GM23338 (cell line): ENCODE measurements at regions not wholly inside any gene's neighbourhood (a gene's known extent, or its start where the extent isn't known, plus 50 kb on each side); places are given as distances from the start of the nearest gene placed in this dataset.

Experiments
- ATAC-seq: fragments of 200-7000 bp; cut with Tn5 transposase; 3 replicates; pipeline ENCODE4 v1.9.1; 2020
- DNase-seq: peaks from one replicate; pipeline ENCODE4 v3.0.0-alpha.2; 2015; ENCODE audit warnings: low spot score
- H2AFZ ChIP-seq: fragments of 200-600 bp; sonication (generic); 2 replicates; pipeline ENCODE4 v1.8.0; 2016; ENCODE audit warnings: antibody characterized with exemption, mild to moderate bottlenecking, moderate library complexity
- H3F3A ChIP-seq: fragments of 200-600 bp; sonication (generic); replicated peaks from 2 replicates; pipeline ENCODE4 v1.8.0; 2017; ENCODE audit warnings: antibody characterized with exemption, mixed run types, low read depth
- H3K27ac ChIP-seq: fragments of 200-600 bp; sonication (generic); 2 replicates; pipeline ENCODE4 v1.6.1; 2016; ENCODE audit warnings: low read depth
- H3K27me3 ChIP-seq: fragments of 200-600 bp; sonication (generic); 2 replicates; pipeline ENCODE4 v1.8.0; 2016; ENCODE audit warnings: mild to moderate bottlenecking, mixed run types, moderate library complexity; ENCODE audit not compliant: insufficient read depth
- H3K36me3 ChIP-seq: fragments of 200-600 bp; sonication (generic); 2 replicates; pipeline ENCODE4 v1.8.0; 2016; ENCODE audit warnings: mild to moderate bottlenecking; ENCODE audit not compliant: insufficient read depth
- H3K4me1 ChIP-seq: fragments of 200-600 bp; sonication (generic); 2 replicates; pipeline ENCODE4 v1.8.0; 2016; ENCODE audit warnings: mild to moderate bottlenecking, moderate library complexity; ENCODE audit not compliant: insufficient read depth
- H3K4me2 ChIP-seq: fragments of 200-600 bp; sonication (generic); 2 replicates; pipeline ENCODE4 v1.7.1; 2017; ENCODE audit warnings: mixed run types
- H3K4me3 ChIP-seq: fragments of 200-600 bp; sonication (generic); 2 replicates; pipeline ENCODE4 v1.6.1; 2016; ENCODE audit warnings: mixed run types
- H3K79me2 ChIP-seq: fragments of 200-600 bp; sonication (generic); replicated peaks from 2 replicates; pipeline ENCODE4 v1.8.0; 2017; ENCODE audit warnings: mild to moderate bottlenecking; ENCODE audit not compliant: insufficient read depth
- H3K9me2 ChIP-seq: fragments of 200-600 bp; sonication (generic); 2 replicates; pipeline ENCODE4 v1.8.0; 2017; ENCODE audit not compliant: insufficient read depth
- H4K20me1 ChIP-seq: fragments of 200-600 bp; sonication (generic); replicated peaks from 2 replicates; pipeline ENCODE4 v1.8.0; 2017; ENCODE audit warnings: mild to moderate bottlenecking; ENCODE audit not compliant: insufficient read depth
- H3K27ac Mint-ChIP-seq: 2 replicates; pipeline ENCODE4 v1.8.0; 2020; ENCODE audit warnings: inconsistent platforms, mild to moderate bottlenecking, moderate library complexity, mixed read lengths
- H3K27me3 Mint-ChIP-seq: 3 replicates; pipeline ENCODE4 v1.8.0; 2022; ENCODE audit warnings: low read depth, mild to moderate bottlenecking, moderate library complexity, mixed read lengths, inconsistent platforms; ENCODE audit not compliant: insufficient read depth, poor library complexity
- H3K36me3 Mint-ChIP-seq: 3 replicates; pipeline ENCODE4 v1.8.0; 2021; ENCODE audit warnings: low read depth, mild to moderate bottlenecking, inconsistent platforms, moderate library complexity, mixed read lengths
- H3K4me1 Mint-ChIP-seq: 3 replicates; pipeline ENCODE4 v1.8.0; 2020; ENCODE audit warnings: mild to moderate bottlenecking, inconsistent platforms, mixed read lengths
- H3K4me3 Mint-ChIP-seq: 3 replicates; pipeline ENCODE4 v1.8.0; 2021; ENCODE audit warnings: moderate library complexity, mild to moderate bottlenecking, inconsistent platforms, mixed read lengths
- H3K9me3 Mint-ChIP-seq: 3 replicates; pipeline ENCODE4 v1.8.0; 2020; ENCODE audit warnings: moderate library complexity, mild to moderate bottlenecking, inconsistent platforms, mixed read lengths
- CREB1 ChIP-seq: fragments of 250-450 bp; sonication (Bioruptor Pico); IDR thresholded peaks from 2 replicates; pipeline ENCODE4 v1.5.0; 2020; ENCODE audit warnings: low read depth, mild to moderate bottlenecking, moderate library complexity
- ETS1 ChIP-seq: IDR thresholded peaks from 2 replicates; pipeline ENCODE4 v1.6.1; 2016; ENCODE audit warnings: antibody characterized with exemption
- EZH2phosphoT487 ChIP-seq: fragments of 200-600 bp; sonication (generic); IDR thresholded peaks from one replicate; pipeline ENCODE4 v1.8.1; 2018; ENCODE audit warnings: antibody characterized with exemption; ENCODE audit not compliant: unreplicated experiment
- JUNB ChIP-seq: IDR thresholded peaks from one replicate; pipeline ENCODE4 v1.6.1; 2016; ENCODE audit warnings: antibody characterized with exemption; ENCODE audit not compliant: unreplicated experiment
- NANOG ChIP-seq: IDR thresholded peaks from 2 replicates; pipeline ENCODE4 v1.6.1; 2016; ENCODE audit warnings: antibody characterized with exemption, borderline replicate concordance
- POLR2AphosphoS5 ChIP-seq: IDR thresholded peaks from 2 replicates; pipeline ENCODE4 v1.6.1; 2016; ENCODE audit warnings: antibody characterized with exemption, low read depth
- REST ChIP-seq: IDR thresholded peaks from one replicate; pipeline ENCODE4 v1.6.1; 2018; ENCODE audit warnings: antibody characterized with exemption; ENCODE audit not compliant: unreplicated experiment
- ZNF462 ChIP-seq: fragments of 250-450 bp; sonication (Bioruptor Pico); IDR thresholded peaks from 2 replicates; pipeline ENCODE4 v1.5.0; 2020; ENCODE audit warnings: mild to moderate bottlenecking, moderate library complexity

GRCh38 chr5:66329078-66329477 is 185.0 kb downstream of the SREK1 start (continued):
- no peak for TF ChIP-seq REST

GRCh38 chr5:66333192-66333591 is 189.1 kb downstream of the SREK1 start:
- Mint-ChIP-seq H3K36me3 (peaks cover 3% of the 10 kb centered on the region; the same call in 1 of the 3 replicates), H3K4me1 (peaks cover 10% of the 10 kb centered on the region), H3K4me3 (no peak overlapping the region), H3K9me3 (peaks cover 5% of the 10 kb centered on the region; the same call in 2 of the 3 replicates), H3K27ac (no peak overlapping the region), H3K27me3 (no peaks in the 10 kb centered on the region)
- DNase-seq (no peak), ATAC-seq (no peak)
- no peak overlapping the region for H3K4me2 ChIP-seq
- no peaks in the 10 kb centered on the region for H3F3A ChIP-seq
- H3K4me3 ChIP-seq, result no peak overlapping the region
- H3K79me2 ChIP-seq, result no peaks in the 10 kb centered on the region
- no peaks in the 10 kb centered on the region for H4K20me1 ChIP-seq
- H3K36me3 ChIP-seq, result no peaks in the 10 kb centered on the region
- H3K4me1 ChIP-seq, result peaks cover 3% of the 10 kb centered on the region; the same call in 1 of the 2 replicates
- H3K27ac ChIP-seq, result no peak overlapping the region
- H2AFZ ChIP-seq, result no peak overlapping the region
- no peak for TF ChIP-seq POLR2AphosphoS5
- H3K27me3 ChIP-seq, result no peaks in the 10 kb centered on the region
- H3K9me2 ChIP-seq, result peaks cover 10% of the 10 kb centered on the region

- Histone ChIP-seq H3K4me2 (no peak overlapping the region), H3K27me3 (no peaks in the 10 kb centered on the region), H3K27ac (no peak overlapping the region; the same call in 1 of the 2 replicates), H3F3A (no peaks in the 10 kb centered on the region), H3K4me1 (peaks cover 3% of the 10 kb centered on the region; the same call in 1 of the 2 replicates), H3K4me3 (no peak overlapping the region), H2AFZ (peak overlapping the region; percentile 99), H3K9me2 (peaks cover 11% of the 10 kb centered on the region; the same call in 1 of the 2 replicates), H4K20me1 (no peaks in the 10 kb centered on the region), H3K79me2 (no peaks in the 10 kb centered on the region), H3K36me3 (no peaks in the 10 kb centered on the region)
- no peak for TF ChIP-seq EZH2phosphoT487
- TF ChIP-seq ETS1, result no peak
- TF ChIP-seq NANOG, result no peak
- no peak for TF ChIP-seq CREB1 (CRISPR knock-in tag)
- no peak for TF ChIP-seq POLR2AphosphoS5
- no peak for TF ChIP-seq ZNF462 (CRISPR knock-in tag)
- no peak for TF ChIP-seq JUNB
- Mint-ChIP-seq H3K36me3 (no peaks in the 10 kb centered on the region), H3K4me1 (peaks cover 13% of the 10 kb centered on the region), H3K27me3 (peaks cover 3% of the 10 kb centered on the region), H3K9me3 (no peaks in the 10 kb centered on the region; the same call in 2 of the 3 replicates), H3K27ac (no peak overlapping the region), H3K4me3 (no peak overlapping the region)
- peak; percentile 19 for DNase-seq
- peak; percentile 77 for ATAC-seq
These were observed 193.6 kb downstream of the SREK1 start for GRCh38 chr5:66337626-66338226.
